A549 (cell line): ENCODE measurements at regions not wholly inside any gene's neighbourhood (a gene's known extent, or its start where the extent isn't known, plus 50 kb on each side); places are given as distances from the start of the nearest gene placed in this dataset.

ENCODE experiments used
- ATAC-seq, 2 experiments: fragments of 200-7000 bp in 1 of 2; fragments of >200 bp in 1 of 2; cut with Nextera tagmentation in 1 of 2; cut with Tn5 transposase in 1 of 2; 3 replicates each; pipeline versions ENCODE4 v1.8.0 to v1.9.1; 2018 to 2020; ENCODE audit warnings: mild to moderate bottlenecking in 1 of 2, moderate library complexity in 1 of 2
- CTCF ChIA-PET: fragments of 300-600 bp; sonication (Branson Sonifier 250); formaldehyde crosslinking; extraction: SDS; loops from one replicate; lab custom pipeline; 2021; ENCODE audit warnings: antibody characterized with exemption, inconsistent platforms; lab: Yijun Ruan, JAX
- POLR2A ChIA-PET: fragments of 350-600 bp; formaldehyde crosslinking; extraction: SDS; loops from one replicate; lab custom pipeline; 2021; ENCODE audit warnings: antibody characterized with exemption, inconsistent platforms; lab: Yijun Ruan, JAX
- DNase-seq, 2 experiments: peaks; one replicate each; pipeline versions ENCODE4 v3.0.0 to v3.0.0-alpha.2; 2011 to 2016; ENCODE audit warnings: low read depth in 1 of 2, low spot score in 1 of 2
- FAIRE-seq: peaks from 2 replicates; lab custom pipeline; 2011; peaks lifted over from hg19 to GRCh38; lab: Jason Lieb, UNC
- H3K27ac ChIP-seq, 2 experiments: fragments of >200 bp; sonication (Bioruptor Twin); formaldehyde crosslinking; 3 replicates each; pipeline ENCODE4 v1.5.1; 2016 to 2017
- H3K4me1 ChIP-seq: fragments of >200 bp; sonication (Bioruptor Twin); formaldehyde crosslinking; 3 replicates; pipeline ENCODE4 v1.6.1; 2016
- H3K4me2 ChIP-seq: fragments of >200 bp; sonication (Bioruptor Twin); formaldehyde crosslinking; 3 replicates; pipeline ENCODE4 v1.6.1; 2016
- H3K4me3 ChIP-seq: fragments of >200 bp; sonication (Bioruptor Twin); formaldehyde crosslinking; 3 replicates; pipeline ENCODE4 v1.5.1; 2016
- H3K9me3 ChIP-seq: fragments of >200 bp; sonication (Bioruptor Twin); formaldehyde crosslinking; 3 replicates; pipeline ENCODE4 v1.6.1; 2016
- CEBPB ChIP-seq, 2 experiments: fragments of >200 bp in 1 of 2; sonication (Bioruptor Twin) in 1 of 2; formaldehyde crosslinking in 1 of 2; IDR thresholded peaks; 2 replicates each; pipeline ENCODE4 v1.6.1; 2012 to 2016
- EP300 ChIP-seq, 2 experiments: fragments of >200 bp; sonication (Bioruptor Twin); formaldehyde crosslinking; IDR thresholded peaks; 2 replicates in 1 of 2; 3 replicates in 1 of 2; pipeline ENCODE4 v1.6.1; 2016 to 2017
- ESRRA ChIP-seq: fragments of 150-350 bp; IDR thresholded peaks from 2 replicates; pipeline ENCODE4 v1.6.1; 2014; ENCODE audit warnings: mild to moderate bottlenecking, low read length, borderline replicate concordance
- FOSL2 ChIP-seq, 2 experiments: fragments of 450-650 bp in 1 of 2; fragments of >200 bp in 1 of 2; sonication (Bioruptor Twin) in 1 of 2; formaldehyde crosslinking; IDR thresholded peaks; 2 replicates each; pipeline versions ENCODE4 v1.5.0 to v1.6.1; 2016 to 2020; ENCODE audit warnings: mild to moderate bottlenecking in 1 of 2, moderate library complexity in 1 of 2
- HDAC2 ChIP-seq: fragments of 200-600 bp; sonication (generic); IDR thresholded peaks from 2 replicates; pipeline ENCODE4 v1.6.1; 2016
- HEYL ChIP-seq: fragments of 250-450 bp; sonication (Bioruptor Pico); IDR thresholded peaks from 2 replicates; pipeline ENCODE4 v1.8.0; 2021; ENCODE audit warnings: mild to moderate bottlenecking, moderate library complexity
- JUN ChIP-seq, 2 experiments: fragments of >200 bp; sonication (Bioruptor Twin); formaldehyde crosslinking; IDR thresholded peaks; 2 replicates in 1 of 2; 3 replicates in 1 of 2; pipeline ENCODE4 v1.6.1; 2016 to 2017
- MYC ChIP-seq: IDR thresholded peaks from 2 replicates; pipeline ENCODE4 v1.6.1; 2012; ENCODE audit warnings: mild to moderate bottlenecking, inconsistent platforms, low read length, improper control_type of control experiment, borderline replicate concordance
- NR3C1 ChIP-seq: fragments of >200 bp; sonication (Bioruptor Twin); formaldehyde crosslinking; IDR thresholded peaks from 3 replicates; pipeline ENCODE4 v1.6.1; 2017
- POLR2A ChIP-seq: IDR thresholded peaks from 2 replicates; pipeline ENCODE4 v1.6.1; 2012; ENCODE audit warnings: mild to moderate bottlenecking, low read length
- POLR2AphosphoS2 ChIP-seq: conservative IDR thresholded peaks from 2 replicates; pipeline ENCODE4 v1.6.1; 2012; ENCODE audit warnings: low read length, improper control_type of control experiment, inconsistent platforms
- RARB ChIP-seq: fragments of 250-450 bp; sonication (Bioruptor Pico); IDR thresholded peaks from 2 replicates; pipeline ENCODE4 v1.8.0; 2021; ENCODE audit warnings: mild to moderate bottlenecking, moderate library complexity
- RCOR1 ChIP-seq: fragments of 150-350 bp; IDR thresholded peaks from 2 replicates; pipeline ENCODE4 v1.6.1; 2014; ENCODE audit warnings: antibody characterized with exemption, low read length, low read depth
- TFCP2L1 ChIP-seq: fragments of 250-450 bp; sonication (Bioruptor Pico); IDR thresholded peaks from 2 replicates; pipeline ENCODE4 v1.5.0; 2021; ENCODE audit warnings: mild to moderate bottlenecking
- TP53 ChIP-seq: fragments of 250-450 bp; sonication (Bioruptor Pico); IDR thresholded peaks from 2 replicates; pipeline ENCODE4 v1.5.0; 2021; ENCODE audit warnings: mild to moderate bottlenecking, moderate library complexity
- ZFP36 ChIP-seq: fragments of 450-650 bp; IDR thresholded peaks from 2 replicates; pipeline ENCODE4 v1.6.1; 2014; ENCODE audit warnings: borderline replicate concordance; ENCODE audit not compliant: partially characterized antibody
- ZNF302 ChIP-seq: fragments of 250-450 bp; sonication (Bioruptor Pico); IDR thresholded peaks from 2 replicates; pipeline ENCODE4 v1.9.0; 2021; ENCODE audit warnings: inconsistent platforms, mild to moderate bottlenecking, moderate library complexity
- WGBS: methylation state at CpG from one replicate; pipeline ENCODE4 v1.1.6; 2017; ENCODE audit errors: missing lambda C conversion rate; 5-methylcytosine and 5-hydroxymethylcytosine counted together
- TF ChIP-seq, protein P1 (sequence below): IDR thresholded peaks from 2 replicates; pipeline ENCODE4 v1.6.1; 2012
- TF ChIP-seq, protein P2 (sequence below): fragments of 250-450 bp; sonication (Bioruptor Pico); IDR thresholded peaks from 2 replicates; pipeline ENCODE4 v1.5.0; 2020; ENCODE audit warnings: low read depth, mild to moderate bottlenecking, moderate library complexity
- TF ChIP-seq, protein P3 (sequence below): fragments of 150-350 bp; IDR thresholded peaks from 2 replicates; pipeline ENCODE4 v1.6.1; 2014; ENCODE audit warnings: low read depth, mild to moderate bottlenecking, low read length
- TF ChIP-seq, protein P4 (sequence below): fragments of >200 bp; sonication (Bioruptor Twin); formaldehyde crosslinking; IDR thresholded peaks from 2 replicates; pipeline ENCODE4 v1.6.1; 2016
- TF ChIP-seq, protein P5 (sequence below): fragments of 200-600 bp; sonication (generic); IDR thresholded peaks from 2 replicates; pipeline ENCODE4 v1.6.1; 2016; ENCODE audit warnings: antibody characterized with exemption, mild to moderate bottlenecking, moderate library complexity
- TF ChIP-seq, protein P6 (sequence below): IDR thresholded peaks from 2 replicates; pipeline ENCODE4 v1.6.1; 2012; ENCODE audit warnings: low read depth, borderline replicate concordance
- TF ChIP-seq, protein P7 (sequence below): fragments of >200 bp; sonication (Bioruptor Twin); formaldehyde crosslinking; IDR thresholded peaks from 3 replicates; pipeline ENCODE4 v1.5.1; 2016

DNA sequence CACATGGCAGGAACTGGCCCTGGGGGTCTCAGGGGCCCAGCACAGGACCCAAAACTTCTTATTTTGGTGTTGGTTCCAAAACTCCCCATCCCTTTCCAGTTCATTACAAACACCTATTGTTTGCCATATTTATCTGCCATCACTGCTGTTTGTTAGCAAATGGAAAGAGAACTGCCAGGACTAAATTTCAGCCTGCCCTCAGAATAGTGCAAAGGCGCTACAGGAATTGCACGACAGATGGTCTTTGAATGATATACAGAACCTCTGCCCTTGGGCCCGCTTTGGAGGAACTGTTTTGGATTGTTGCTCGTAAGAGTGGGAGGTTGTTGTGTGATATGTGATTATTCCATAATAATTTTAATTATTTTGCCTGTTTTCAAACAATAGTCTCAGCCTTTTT lies 199.0 kb upstream of the FBXL4 start:
- ChIA-PET CTCF (interaction anchor here (1.7 kb wide), 1 partner anchor 94 kb away, joined by 3 read pairs; no protein-coding TSS in a partner anchor), POLR2A (no interaction called here)
- ATAC-seq (no peak), FAIRE-seq (no peak), DNase-seq (no peak)
- Histone ChIP-seq H3K4me3 (no peak overlapping the region), H3K9me3 (no peaks in the 10 kb centered on the region), H3K4me2 (no peak overlapping the region), H3K4me1 (no peaks in the 10 kb centered on the region), H3K27ac (no peak overlapping the region)
- TF ChIP-seq, protein P1, sequence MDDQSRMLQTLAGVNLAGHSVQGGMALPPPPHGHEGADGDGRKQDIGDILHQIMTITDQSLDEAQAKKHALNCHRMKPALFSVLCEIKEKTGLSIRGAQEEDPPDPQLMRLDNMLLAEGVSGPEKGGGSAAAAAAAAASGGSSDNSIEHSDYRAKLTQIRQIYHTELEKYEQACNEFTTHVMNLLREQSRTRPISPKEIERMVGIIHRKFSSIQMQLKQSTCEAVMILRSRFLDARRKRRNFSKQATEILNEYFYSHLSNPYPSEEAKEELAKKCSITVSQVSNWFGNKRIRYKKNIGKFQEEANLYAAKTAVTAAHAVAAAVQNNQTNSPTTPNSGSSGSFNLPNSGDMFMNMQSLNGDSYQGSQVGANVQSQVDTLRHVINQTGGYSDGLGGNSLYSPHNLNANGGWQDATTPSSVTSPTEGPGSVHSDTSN: no peak
- no peak for TF ChIP-seq ZNF302 (CRISPR knock-in tag)
- TF ChIP-seq RARB (CRISPR knock-in tag): no peak
- no peak for TF ChIP-seq TP53 (CRISPR knock-in tag)
- TF ChIP-seq POLR2A: no peak
- TF ChIP-seq FOSL2 (IDR thresholded peaks at IDR 0.05): no peak
- TF ChIP-seq FOSL2 (CRISPR knock-in tag; IDR thresholded peaks at IDR 0.05): no peak
- WGBS: 38% methylated on average over 4 of the region's 4 CpGs

DNA sequence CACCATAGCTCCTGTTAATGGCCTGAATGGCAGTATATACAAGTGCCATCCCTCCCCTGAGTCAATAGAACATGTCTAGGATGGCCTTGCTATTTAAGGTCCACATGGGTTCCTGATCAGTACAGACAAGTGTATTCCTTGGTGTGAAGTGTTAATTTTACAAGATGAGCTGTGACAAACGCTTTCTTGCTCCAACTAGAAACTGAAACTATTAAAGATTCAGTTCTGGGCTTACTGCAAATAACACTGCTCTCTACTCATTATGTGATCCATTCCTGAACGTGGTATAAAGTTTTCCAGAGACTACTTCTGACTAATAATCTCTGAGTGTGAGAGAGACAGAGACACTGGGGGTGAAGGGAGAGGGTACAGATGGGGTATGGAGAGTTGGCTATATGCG lies 198.0 kb upstream of the FBXL4 start:
- 31% methylated on average over 3 of the region's 3 CpGs for WGBS
- Histone ChIP-seq H3K4me3 (no peak overlapping the region), H3K9me3 (no peaks in the 10 kb centered on the region), H3K4me1 (no peaks in the 10 kb centered on the region), H3K4me2 (no peak overlapping the region), H3K27ac (no peak overlapping the region)
- ChIA-PET POLR2A (interaction anchor here (0.6 kb wide), 1 partner anchor 557 kb away, joined by 3 read pairs; no protein-coding TSS in a partner anchor), CTCF (interaction anchor here (1.7 kb wide), 1 partner anchor 95 kb away, joined by 3 read pairs; no protein-coding TSS in a partner anchor)
- no peak for FAIRE-seq
- no peak for TF ChIP-seq ESRRA
- no peak for TF ChIP-seq HEYL
- no peak for TF ChIP-seq HDAC2
- TF ChIP-seq, protein P2, sequence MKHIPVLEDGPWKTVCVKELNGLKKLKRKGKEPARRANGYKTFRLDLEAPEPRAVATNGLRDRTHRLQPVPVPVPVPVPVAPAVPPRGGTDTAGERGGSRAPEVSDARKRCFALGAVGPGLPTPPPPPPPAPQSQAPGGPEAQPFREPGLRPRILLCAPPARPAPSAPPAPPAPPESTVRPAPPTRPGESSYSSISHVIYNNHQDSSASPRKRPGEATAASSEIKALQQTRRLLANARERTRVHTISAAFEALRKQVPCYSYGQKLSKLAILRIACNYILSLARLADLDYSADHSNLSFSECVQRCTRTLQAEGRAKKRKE (CRISPR knock-in tag): no peak
- TF ChIP-seq, protein P3, sequence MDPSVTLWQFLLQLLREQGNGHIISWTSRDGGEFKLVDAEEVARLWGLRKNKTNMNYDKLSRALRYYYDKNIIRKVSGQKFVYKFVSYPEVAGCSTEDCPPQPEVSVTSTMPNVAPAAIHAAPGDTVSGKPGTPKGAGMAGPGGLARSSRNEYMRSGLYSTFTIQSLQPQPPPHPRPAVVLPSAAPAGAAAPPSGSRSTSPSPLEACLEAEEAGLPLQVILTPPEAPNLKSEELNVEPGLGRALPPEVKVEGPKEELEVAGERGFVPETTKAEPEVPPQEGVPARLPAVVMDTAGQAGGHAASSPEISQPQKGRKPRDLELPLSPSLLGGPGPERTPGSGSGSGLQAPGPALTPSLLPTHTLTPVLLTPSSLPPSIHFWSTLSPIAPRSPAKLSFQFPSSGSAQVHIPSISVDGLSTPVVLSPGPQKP: no peak
- no peak for ATAC-seq
- no peak for DNase-seq

DNA sequence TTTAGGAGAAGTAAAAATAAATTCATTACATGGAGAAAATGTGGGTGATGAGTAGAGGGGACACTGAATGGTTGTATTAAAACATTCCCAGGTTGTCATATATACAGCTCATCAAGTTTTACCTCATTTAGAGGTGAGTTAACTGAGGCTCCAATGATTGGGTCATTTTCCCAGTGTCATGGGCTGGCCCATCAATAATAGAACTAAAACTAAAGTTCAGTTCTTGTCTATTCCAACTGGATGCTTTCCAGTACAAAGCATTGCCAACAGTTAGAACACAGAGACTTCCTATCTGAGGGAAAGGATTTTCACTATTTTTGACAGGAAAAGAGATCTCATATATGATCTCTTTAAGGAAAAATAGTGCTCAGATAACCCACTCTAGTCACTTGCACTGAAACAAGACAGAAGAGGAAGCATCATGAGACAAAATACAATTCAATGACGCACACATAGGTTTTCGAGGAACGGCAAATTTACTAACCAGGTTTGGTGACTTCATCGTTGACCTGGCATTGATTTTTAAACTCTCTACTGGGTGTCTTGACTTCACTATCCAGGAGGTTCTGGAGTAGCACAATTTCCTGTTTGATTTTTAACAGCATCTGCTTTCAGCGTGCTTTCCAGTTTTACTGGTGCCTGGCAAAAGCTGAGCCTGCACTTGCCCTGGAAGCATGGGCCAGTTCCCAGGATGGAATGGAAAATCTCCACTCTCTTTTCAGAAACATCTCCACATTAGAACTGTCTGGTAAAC lies 195.5 kb upstream of the FBXL4 start:
- CTCF ChIA-PET: interaction anchor here (1.0 kb wide), 1 partner anchor 99 kb away, joined by 3 read pairs; no protein-coding TSS in a partner anchor
- Histone ChIP-seq H3K4me2 (no peak overlapping the region), H3K4me1 (no peaks in the 10 kb centered on the region), H3K9me3 (no peaks in the 10 kb centered on the region), H3K27ac (no peak overlapping the region), H3K4me3 (no peak overlapping the region)
- FAIRE-seq: no peak
- no peak for DNase-seq
- POLR2A ChIA-PET: no interaction called here
- ATAC-seq: no peak
- 68% methylated on average over 5 of the region's 5 CpGs for WGBS
- TF ChIP-seq, protein P4, sequence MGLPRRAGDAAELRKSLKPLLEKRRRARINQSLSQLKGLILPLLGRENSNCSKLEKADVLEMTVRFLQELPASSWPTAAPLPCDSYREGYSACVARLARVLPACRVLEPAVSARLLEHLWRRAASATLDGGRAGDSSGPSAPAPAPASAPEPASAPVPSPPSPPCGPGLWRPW: no peak
- no peak for TF ChIP-seq CEBPB (IDR thresholded peaks at IDR 0.05)
- no peak for TF ChIP-seq JUN (IDR thresholded peaks at IDR 0.05)
- no peak for TF ChIP-seq TFCP2L1 (CRISPR knock-in tag)
- TF ChIP-seq EP300 (IDR thresholded peaks at IDR 0.05): no peak
- no peak for TF ChIP-seq MYC
- TF ChIP-seq ZFP36: no peak
- TF ChIP-seq, protein P5, sequence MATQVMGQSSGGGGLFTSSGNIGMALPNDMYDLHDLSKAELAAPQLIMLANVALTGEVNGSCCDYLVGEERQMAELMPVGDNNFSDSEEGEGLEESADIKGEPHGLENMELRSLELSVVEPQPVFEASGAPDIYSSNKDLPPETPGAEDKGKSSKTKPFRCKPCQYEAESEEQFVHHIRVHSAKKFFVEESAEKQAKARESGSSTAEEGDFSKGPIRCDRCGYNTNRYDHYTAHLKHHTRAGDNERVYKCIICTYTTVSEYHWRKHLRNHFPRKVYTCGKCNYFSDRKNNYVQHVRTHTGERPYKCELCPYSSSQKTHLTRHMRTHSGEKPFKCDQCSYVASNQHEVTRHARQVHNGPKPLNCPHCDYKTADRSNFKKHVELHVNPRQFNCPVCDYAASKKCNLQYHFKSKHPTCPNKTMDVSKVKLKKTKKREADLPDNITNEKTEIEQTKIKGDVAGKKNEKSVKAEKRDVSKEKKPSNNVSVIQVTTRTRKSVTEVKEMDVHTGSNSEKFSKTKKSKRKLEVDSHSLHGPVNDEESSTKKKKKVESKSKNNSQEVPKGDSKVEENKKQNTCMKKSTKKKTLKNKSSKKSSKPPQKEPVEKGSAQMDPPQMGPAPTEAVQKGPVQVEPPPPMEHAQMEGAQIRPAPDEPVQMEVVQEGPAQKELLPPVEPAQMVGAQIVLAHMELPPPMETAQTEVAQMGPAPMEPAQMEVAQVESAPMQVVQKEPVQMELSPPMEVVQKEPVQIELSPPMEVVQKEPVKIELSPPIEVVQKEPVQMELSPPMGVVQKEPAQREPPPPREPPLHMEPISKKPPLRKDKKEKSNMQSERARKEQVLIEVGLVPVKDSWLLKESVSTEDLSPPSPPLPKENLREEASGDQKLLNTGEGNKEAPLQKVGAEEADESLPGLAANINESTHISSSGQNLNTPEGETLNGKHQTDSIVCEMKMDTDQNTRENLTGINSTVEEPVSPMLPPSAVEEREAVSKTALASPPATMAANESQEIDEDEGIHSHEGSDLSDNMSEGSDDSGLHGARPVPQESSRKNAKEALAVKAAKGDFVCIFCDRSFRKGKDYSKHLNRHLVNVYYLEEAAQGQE: no peak
- TF ChIP-seq, protein P6, sequence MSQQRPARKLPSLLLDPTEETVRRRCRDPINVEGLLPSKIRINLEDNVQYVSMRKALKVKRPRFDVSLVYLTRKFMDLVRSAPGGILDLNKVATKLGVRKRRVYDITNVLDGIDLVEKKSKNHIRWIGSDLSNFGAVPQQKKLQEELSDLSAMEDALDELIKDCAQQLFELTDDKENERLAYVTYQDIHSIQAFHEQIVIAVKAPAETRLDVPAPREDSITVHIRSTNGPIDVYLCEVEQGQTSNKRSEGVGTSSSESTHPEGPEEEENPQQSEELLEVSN: no peak
- no peak for TF ChIP-seq RCOR1
- TF ChIP-seq, protein P7, sequence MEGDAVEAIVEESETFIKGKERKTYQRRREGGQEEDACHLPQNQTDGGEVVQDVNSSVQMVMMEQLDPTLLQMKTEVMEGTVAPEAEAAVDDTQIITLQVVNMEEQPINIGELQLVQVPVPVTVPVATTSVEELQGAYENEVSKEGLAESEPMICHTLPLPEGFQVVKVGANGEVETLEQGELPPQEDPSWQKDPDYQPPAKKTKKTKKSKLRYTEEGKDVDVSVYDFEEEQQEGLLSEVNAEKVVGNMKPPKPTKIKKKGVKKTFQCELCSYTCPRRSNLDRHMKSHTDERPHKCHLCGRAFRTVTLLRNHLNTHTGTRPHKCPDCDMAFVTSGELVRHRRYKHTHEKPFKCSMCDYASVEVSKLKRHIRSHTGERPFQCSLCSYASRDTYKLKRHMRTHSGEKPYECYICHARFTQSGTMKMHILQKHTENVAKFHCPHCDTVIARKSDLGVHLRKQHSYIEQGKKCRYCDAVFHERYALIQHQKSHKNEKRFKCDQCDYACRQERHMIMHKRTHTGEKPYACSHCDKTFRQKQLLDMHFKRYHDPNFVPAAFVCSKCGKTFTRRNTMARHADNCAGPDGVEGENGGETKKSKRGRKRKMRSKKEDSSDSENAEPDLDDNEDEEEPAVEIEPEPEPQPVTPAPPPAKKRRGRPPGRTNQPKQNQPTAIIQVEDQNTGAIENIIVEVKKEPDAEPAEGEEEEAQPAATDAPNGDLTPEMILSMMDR: no peak
- TF ChIP-seq POLR2AphosphoS2: no peak
- TF ChIP-seq NR3C1: no peak
